ENCODE measurements at regions not wholly inside any gene's neighbourhood (a gene's known extent, or its start where the extent isn't known, plus 50 kb on each side); places are given as distances from the start of the nearest gene placed in this dataset.

GRCh38 chr20:40542065-40542464 is 147.0 kb downstream of the MAFB start:
- DNase-seq (ENCODE audit: low read depth): no peak

GRCh38 chr20:40540166-40540565 is 148.9 kb downstream of the MAFB start:
- no peak for DNase-seq (ENCODE audit: low read depth)

GRCh38 chr20:40538131-40538530 is 150.9 kb downstream of the MAFB start:
- no peak for DNase-seq (ENCODE audit: low read depth)

GRCh38 chr20:40536808-40537207 is 152.2 kb downstream of the MAFB start:
- DNase-seq (ENCODE audit: low read depth): peak; percentile 10

GRCh38 chr20:40535816-40536215 is 153.2 kb downstream of the MAFB start:
- peak; percentile 15 for DNase-seq (ENCODE audit: low read depth)

- peak; percentile 11 for DNase-seq (ENCODE audit: low read depth)
These were observed 156.9 kb downstream of the MAFB start for GRCh38 chr20:40532103-40532502.

GRCh38 chr20:40525351-40525750 is 163.7 kb downstream of the MAFB start:
- peak; percentile 42 for DNase-seq (ENCODE audit: low read depth)

- no peak for DNase-seq (ENCODE audit: low read depth)
These were observed 165.0 kb downstream of the MAFB start for GRCh38 chr20:40524071-40524470.

- DNase-seq (ENCODE audit: low read depth): no peak
These were observed 166.6 kb downstream of the MAFB start for GRCh38 chr20:40522405-40522804.

GRCh38 chr20:40521962-40522361 is 167.1 kb downstream of the MAFB start:
- no peak for DNase-seq (ENCODE audit: low read depth)

GRCh38 chr20:40519918-40520317 is 169.1 kb downstream of the MAFB start:
- no peak for DNase-seq (ENCODE audit: low read depth)

GRCh38 chr20:40512994-40513393 is 176.0 kb downstream of the MAFB start:
- no peak for DNase-seq (ENCODE audit: low read depth)

- no peak for DNase-seq (ENCODE audit: low read depth)
These were observed 176.4 kb downstream of the MAFB start for GRCh38 chr20:40512591-40512990.

- DNase-seq (ENCODE audit: low read depth): peak; percentile 11
These were observed 177.6 kb downstream of the MAFB start for GRCh38 chr20:40511478-40511877.

- no peak for DNase-seq (ENCODE audit: low read depth)
These were observed 178.4 kb downstream of the MAFB start for GRCh38 chr20:40510622-40511021.

- DNase-seq (ENCODE audit: low read depth): no peak
These were observed 180.2 kb downstream of the MAFB start for GRCh38 chr20:40508821-40509220.

- peak; percentile 94 for DNase-seq (ENCODE audit: low read depth)
These were observed 182.5 kb downstream of the MAFB start for GRCh38 chr20:40506537-40506939.

- DNase-seq (ENCODE audit: low read depth): no peak
These were observed 185.9 kb downstream of the MAFB start for GRCh38 chr20:40503119-40503518.

- no peak for DNase-seq (ENCODE audit: low read depth)
These were observed 186.5 kb downstream of the MAFB start for GRCh38 chr20:40502576-40502975.

GRCh38 chr20:40499391-40499790 is 189.6 kb downstream of the MAFB start:
- no peak for DNase-seq (ENCODE audit: low read depth)

- DNase-seq (ENCODE audit: low read depth): peak; percentile 36
These were observed 190.9 kb downstream of the MAFB start for GRCh38 chr20:40497899-40498691.

GRCh38 chr20:40495956-40496355 is 193.1 kb downstream of the MAFB start:
- no peak for DNase-seq (ENCODE audit: low read depth)

- no peak for DNase-seq (ENCODE audit: low read depth)
These were observed 194.8 kb downstream of the MAFB start for GRCh38 chr20:40494248-40494647.

GRCh38 chr20:40493549-40493948 is 195.5 kb downstream of the MAFB start:
- DNase-seq (ENCODE audit: low read depth): peak; percentile 37

Measured in Daoy (cell line).